Endodermal cell (in vitro differentiated cells): ENCODE measurements at regions not wholly inside any gene's neighbourhood (a gene's known extent, or its start where the extent isn't known, plus 50 kb on each side); places are given as distances from the start of the nearest gene placed in this dataset.

Experiments
- DNase-seq: peaks from one replicate; pipeline ENCODE4 v3.0.0-alpha.2; 2017
- H3K27ac ChIP-seq: 2 replicates; pipeline ENCODE4 v1.5.1; 2013; ENCODE audit warnings: mild to moderate bottlenecking, low read depth, low read length, moderate library complexity
- H3K27me3 ChIP-seq: 2 replicates; pipeline ENCODE4 v1.6.1; 2013; ENCODE audit warnings: mild to moderate bottlenecking, low read length, moderate library complexity; ENCODE audit not compliant: insufficient read depth, control insufficient read depth, poor library complexity, severe bottlenecking
- H3K36me3 ChIP-seq: 2 replicates; pipeline ENCODE4 v1.7.0; 2013; ENCODE audit warnings: mild to moderate bottlenecking, low read length, moderate library complexity; ENCODE audit not compliant: control insufficient read depth, insufficient read depth
- H3K4me1 ChIP-seq: one replicate; pipeline ENCODE4 v1.7.0; 2013; ENCODE audit warnings: low read length; ENCODE audit not compliant: control insufficient read depth, insufficient read depth
- H3K4me3 ChIP-seq: 2 replicates; pipeline ENCODE4 v1.5.1; 2013; ENCODE audit warnings: mild to moderate bottlenecking, low read length, moderate library complexity
- H3K9ac ChIP-seq: 2 replicates; pipeline ENCODE4 v1.6.1; 2013; ENCODE audit warnings: mild to moderate bottlenecking, low read length, moderate library complexity; ENCODE audit not compliant: poor library complexity, severe bottlenecking; ENCODE audit errors: extremely low read depth
- H3K9me3 ChIP-seq: 2 replicates; pipeline ENCODE4 v1.6.1; 2013; ENCODE audit warnings: mild to moderate bottlenecking, low read length, moderate library complexity; ENCODE audit not compliant: control insufficient read depth
- H3K27ac Mint-ChIP-seq: 2 replicates; pipeline ENCODE4 v1.8.0; 2020; ENCODE audit warnings: mixed read lengths
- H3K27me3 Mint-ChIP-seq: 2 replicates; pipeline ENCODE4 v1.8.0; 2021; ENCODE audit warnings: mild to moderate bottlenecking, mixed read lengths; ENCODE audit not compliant: insufficient read depth
- H3K36me3 Mint-ChIP-seq: 2 replicates; pipeline ENCODE4 v1.8.0; 2020; ENCODE audit warnings: low read depth, mixed read lengths
- H3K4me1 Mint-ChIP-seq: 2 replicates; pipeline ENCODE4 v1.8.0; 2020; ENCODE audit warnings: mixed read lengths
- H3K4me3 Mint-ChIP-seq: 2 replicates; pipeline ENCODE4 v1.8.0; 2020; ENCODE audit warnings: mild to moderate bottlenecking, moderate library complexity, mixed read lengths
- H3K9me3 Mint-ChIP-seq: 2 replicates; pipeline ENCODE4 v1.8.0; 2020; ENCODE audit warnings: mild to moderate bottlenecking, mixed read lengths
- CTCF ChIP-seq: fragments of 200-600 bp; sonication (generic); conservative IDR thresholded peaks from 2 replicates; pipeline ENCODE4 v1.5.0; 2021; ENCODE audit warnings: antibody characterized with exemption, mild to moderate bottlenecking
- WGBS, 2 experiments: methylation state at CpG; one replicate each; pipeline versions ENCODE4 v1.1.5 to v1.1.7; 2013; ENCODE audit warnings: missing lambda C conversion rate in 2 of 2, mixed read lengths in 1 of 2; ENCODE audit not compliant: insufficient coverage in 1 of 2, insufficient read length in 1 of 2; 5-methylcytosine and 5-hydroxymethylcytosine counted together

DNA sequence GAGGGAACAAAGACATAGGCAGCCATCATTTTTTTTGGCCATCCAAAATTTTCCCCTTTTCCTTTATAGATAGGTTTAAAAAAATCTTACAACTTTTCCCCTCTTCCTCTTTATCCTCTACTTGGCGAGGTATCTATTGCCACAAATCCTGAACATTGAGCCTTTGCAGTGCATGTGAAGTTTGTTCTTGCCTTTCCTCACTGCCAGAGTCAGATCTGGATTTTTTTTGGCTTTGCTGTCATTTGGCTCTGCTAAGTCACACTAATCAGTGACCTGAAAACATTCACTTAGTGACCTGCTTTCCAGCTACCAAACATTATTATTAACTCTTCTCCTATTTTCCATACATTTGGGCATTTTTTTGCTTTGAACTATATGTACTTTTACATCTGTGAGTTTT lies 249.2 kb upstream of the ZSWIM2 start:
- Mint-ChIP-seq H3K27ac (no peak overlapping the region), H3K9me3 (no peaks in the 10 kb centered on the region), H3K4me3 (no peak overlapping the region), H3K27me3 (no peaks in the 10 kb centered on the region), H3K36me3 (no peaks in the 10 kb centered on the region), H3K4me1 (no peaks in the 10 kb centered on the region)
- no peak for TF ChIP-seq CTCF
- H3K36me3 ChIP-seq, result no peaks in the 10 kb centered on the region
- H3K4me3 ChIP-seq, result no peak overlapping the region
- no peaks in the 10 kb centered on the region for H3K4me1 ChIP-seq
- H3K27me3 ChIP-seq, result no peaks in the 10 kb centered on the region
- DNase-seq, result no peak
- no peaks in the 10 kb centered on the region for H3K9me3 ChIP-seq
- H3K27ac ChIP-seq, result no peak overlapping the region
- 78 to 89% methylated on average over 1 of the region's 1 CpG for WGBS, 2 experiments
- no peak overlapping the region for H3K9ac ChIP-seq

- 100% methylated on average over 1 of the region's 1 CpG; no CpG with 5 or more reads in 1 of the 2 experiments for WGBS, 2 experiments
- no peak for TF ChIP-seq CTCF
- H3K27ac Mint-ChIP-seq, result no peak overlapping the region
Observed at GRCh38 chr2:187093771-187094412, 244.9 kb upstream of the ZSWIM2 start.

GRCh38 chr2:187091664-187092063 lies 242.7 kb upstream of the ZSWIM2 start:
- H3K27ac Mint-ChIP-seq, result no peak overlapping the region
- 87 to 100% methylated on average over 1 of the region's 1 CpG for WGBS, 2 experiments
- no peaks in the 10 kb centered on the region for H3K9me3 Mint-ChIP-seq
- Histone ChIP-seq H3K27me3 (no peaks in the 10 kb centered on the region), H3K4me3 (no peak overlapping the region), H3K36me3 (no peaks in the 10 kb centered on the region), H3K9me3 (no peaks in the 10 kb centered on the region), H3K9ac (no peak overlapping the region), H3K4me1 (no peaks in the 10 kb centered on the region), H3K27ac (no peak overlapping the region)
- TF ChIP-seq CTCF, result no peak
- no peaks in the 10 kb centered on the region for H3K27me3 Mint-ChIP-seq
- H3K36me3 Mint-ChIP-seq, result no peaks in the 10 kb centered on the region
- H3K4me1 Mint-ChIP-seq, result no peaks in the 10 kb centered on the region
- no peak overlapping the region for H3K4me3 Mint-ChIP-seq
- DNase-seq, result no peak

More at GRCh38 chr2:187093771-187094412, 244.9 kb upstream of the ZSWIM2 start:
- H3K4me1 ChIP-seq, result no peaks in the 10 kb centered on the region
- H3K9me3 Mint-ChIP-seq, result no peaks in the 10 kb centered on the region
- H3K36me3 Mint-ChIP-seq, result no peaks in the 10 kb centered on the region
- no peaks in the 10 kb centered on the region for H3K27me3 ChIP-seq
- no peak overlapping the region for H3K9ac ChIP-seq
- no peaks in the 10 kb centered on the region for H3K9me3 ChIP-seq
- no peak overlapping the region for H3K4me3 ChIP-seq
- no peak overlapping the region for H3K27ac ChIP-seq
- H3K4me1 Mint-ChIP-seq, result no peaks in the 10 kb centered on the region
- H3K27me3 Mint-ChIP-seq, result no peaks in the 10 kb centered on the region
- no peaks in the 10 kb centered on the region for H3K36me3 ChIP-seq
- no peak overlapping the region for H3K4me3 Mint-ChIP-seq
- no peak for DNase-seq
